Keratinocyte (primary cell): ENCODE measurements at regions not wholly inside any gene's neighbourhood (a gene's known extent, or its start where the extent isn't known, plus 50 kb on each side); places are given as distances from the start of the nearest gene placed in this dataset.

Experiments
- CTCF ChIP-seq, 3 experiments: IDR thresholded peaks in 1 of 3; conservative IDR thresholded peaks in 1 of 3; optimal IDR thresholded peaks in 1 of 3; 2 replicates in 2 of 3; 3 replicates in 1 of 3; pipeline versions ENCODE3 to v1.5.1; 2011; ENCODE audit warnings: low read length in 3 of 3, mild to moderate bottlenecking in 3 of 3, moderate library complexity in 2 of 3, control low read depth in 1 of 3, inconsistent platforms in 1 of 3; ENCODE audit not compliant: insufficient read depth in 2 of 3; ENCODE audit errors: extremely low read depth in 1 of 3
- EZH2 ChIP-seq: IDR thresholded peaks from one replicate; pipeline ENCODE4 v1.6.1; 2012; ENCODE audit warnings: inconsistent platforms, mild to moderate bottlenecking, low read length, moderate library complexity

GRCh38 chr10:120186506-120186905 lies 270.5 kb upstream of the PLPP4 start:
- TF ChIP-seq CTCF (optimal IDR thresholded peaks at IDR 0.05 in 1 of 3, IDR thresholded peaks at IDR 0.05 in 1 of 3, conservative IDR thresholded peaks at IDR 0.05 in 1 of 3; ENCODE audit: extremely low read depth in 1 of 3, insufficient read depth in 2 of 3, low read length in 3 of 3) (no peak), EZH2 (no peak)
